GM21825 (cell line): ENCODE measurements at regions not wholly inside any gene's neighbourhood (a gene's known extent, or its start where the extent isn't known, plus 50 kb on each side); places are given as distances from the start of the nearest gene placed in this dataset.

Source experiments
- ATAC-seq: cut with Tn5 transposase; IDR thresholded peaks from one replicate; pipeline ENCODE4 v1.9.1; 2021; ENCODE audit warnings: mild to moderate bottlenecking, moderate library complexity; ENCODE audit not compliant: unreplicated experiment

DNA sequence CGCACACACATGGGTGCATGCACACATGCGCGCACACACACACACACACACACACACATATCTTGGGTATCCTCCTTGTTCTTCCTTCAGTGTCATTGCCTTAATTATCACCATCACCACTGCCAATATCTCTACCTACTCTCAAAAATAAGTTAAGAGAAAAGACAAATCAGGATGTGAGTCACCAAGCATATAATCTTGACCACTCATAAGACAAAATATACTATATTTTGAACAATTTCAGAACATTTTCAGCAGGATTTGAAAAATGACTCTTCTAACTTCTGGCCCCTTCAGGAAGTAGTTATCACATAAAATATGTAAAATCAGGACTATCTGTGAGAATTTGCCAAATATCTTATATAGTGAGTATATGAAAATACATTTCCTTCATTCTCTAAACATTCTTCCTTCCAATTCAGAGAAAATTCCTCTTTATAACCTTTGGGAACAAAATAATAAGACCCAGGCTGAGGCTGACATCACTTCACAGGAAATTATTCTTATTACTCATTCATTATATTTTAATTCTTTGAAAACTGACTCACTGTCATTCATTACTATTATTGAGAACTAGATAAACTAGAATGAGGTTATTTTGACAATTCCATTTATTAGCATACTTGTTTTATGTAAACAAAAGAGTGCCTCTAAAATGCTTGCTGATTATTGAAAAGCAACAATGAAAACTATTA, 772.0 kb upstream of the ACO1 start:
- ATAC-seq = no peak

DNA sequence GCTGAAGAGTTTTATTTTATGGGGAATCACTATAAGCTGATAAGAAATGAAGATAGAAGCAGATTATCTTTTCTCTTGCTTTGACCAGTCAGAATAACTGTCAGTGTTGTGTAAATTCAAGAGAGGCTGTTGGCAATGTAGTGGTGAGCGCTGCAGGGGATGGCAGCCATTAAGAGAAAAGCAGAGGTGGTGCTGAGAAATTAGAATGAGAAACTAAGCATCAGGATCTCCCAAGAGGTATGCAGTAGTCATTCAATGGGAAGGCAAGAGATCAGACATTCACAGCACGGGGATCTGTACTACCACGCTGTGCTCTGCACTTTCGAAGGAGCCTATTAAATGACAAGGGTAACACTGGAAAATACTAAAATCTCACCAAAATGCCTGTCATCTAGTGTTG, 768.5 kb upstream of the ACO1 start:
- ATAC-seq = no peak

DNA sequence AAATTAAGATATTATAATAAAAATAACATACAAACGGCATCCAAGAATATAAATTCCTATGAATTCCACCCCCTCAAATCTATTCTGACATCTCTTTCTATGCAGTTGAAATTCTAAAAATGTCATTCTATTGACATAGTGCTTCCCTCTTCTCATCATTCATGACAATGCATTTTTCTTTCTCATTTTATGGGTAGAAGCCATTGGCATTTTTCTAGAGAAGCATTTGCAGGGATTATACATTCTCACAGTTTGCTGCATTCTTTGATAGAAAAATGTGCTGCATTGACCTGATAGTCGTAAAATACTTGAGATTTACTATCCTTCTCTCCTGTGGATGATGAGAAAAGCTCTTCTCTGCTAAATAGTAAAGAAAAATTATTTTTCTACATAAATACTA, 760.9 kb upstream of the ACO1 start:
- no peak for ATAC-seq

DNA sequence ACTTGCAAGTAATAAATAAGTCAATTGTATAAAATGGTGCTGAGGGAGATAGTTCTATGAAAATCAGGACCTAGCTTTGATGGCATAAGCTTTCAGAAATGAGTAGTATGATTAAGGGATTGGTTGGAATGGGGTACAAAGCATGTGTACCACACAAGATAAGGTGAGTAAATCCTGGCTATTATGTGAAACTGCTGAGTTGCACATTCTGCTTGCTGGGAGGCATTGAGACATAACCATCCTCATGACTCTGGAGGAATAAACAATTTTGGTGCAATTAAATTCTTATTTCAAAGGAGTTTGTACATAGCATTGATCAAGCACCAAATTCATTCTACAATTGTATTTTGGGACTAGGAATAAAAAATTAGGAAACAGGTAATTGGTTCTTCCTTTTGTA, 755.2 kb upstream of the ACO1 start:
- no peak for ATAC-seq

DNA sequence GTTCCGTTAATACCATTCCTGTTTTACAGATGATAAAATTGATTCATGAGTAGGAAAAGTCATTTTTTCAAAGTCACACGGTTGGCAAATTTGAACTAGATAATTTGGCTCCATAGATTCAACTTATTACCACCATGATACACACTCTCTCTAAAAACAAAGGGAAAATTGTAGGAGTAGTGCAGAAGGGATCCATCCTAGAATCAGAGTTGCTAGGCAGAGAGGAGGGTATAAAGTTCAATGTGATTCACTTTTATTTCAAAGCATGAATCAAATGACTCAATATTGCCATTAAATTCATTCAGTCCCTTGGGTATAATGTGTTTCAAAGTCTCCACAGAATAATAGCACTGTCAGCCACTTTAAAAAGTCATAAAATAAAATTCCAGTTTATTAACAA, 747.2 kb upstream of the ACO1 start:
- ATAC-seq = no peak

DNA sequence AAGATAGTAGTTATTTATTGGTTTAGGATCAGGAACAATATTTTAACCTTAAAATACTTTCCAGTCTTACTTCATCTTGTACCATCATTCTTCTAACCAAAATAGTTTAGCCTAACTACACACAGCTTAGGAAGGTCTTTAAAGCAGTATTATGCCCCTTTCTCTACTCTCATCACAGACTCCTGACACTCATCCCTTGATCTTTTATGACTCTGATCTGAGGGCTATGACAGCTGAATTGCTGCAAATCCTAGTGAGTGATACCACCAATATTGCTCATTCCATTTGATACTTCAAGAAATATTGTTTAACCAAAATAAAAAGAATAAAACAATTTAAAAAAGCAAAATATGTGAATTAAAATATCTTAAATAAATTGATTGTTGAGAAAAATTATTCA, 746.6 kb upstream of the ACO1 start:
- ATAC-seq = no peak

DNA sequence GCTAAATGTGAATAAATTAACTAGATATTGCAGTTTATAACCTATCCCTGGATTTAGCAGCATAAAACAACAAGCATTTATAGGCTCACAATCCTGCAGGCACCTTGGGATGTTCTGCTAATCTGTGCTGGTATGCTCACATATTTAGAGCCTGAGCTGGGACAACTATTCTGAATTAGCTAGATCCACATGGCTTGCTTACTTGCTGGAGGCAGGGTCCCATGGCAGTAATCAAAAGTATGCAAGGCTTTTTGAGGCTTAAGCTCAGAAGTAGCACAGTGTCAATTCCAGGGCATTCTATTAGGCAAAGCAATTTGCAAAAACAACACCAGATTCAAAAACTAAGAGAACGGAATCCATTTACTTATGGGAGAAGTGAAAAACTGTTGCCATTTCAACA, 745.0 kb upstream of the ACO1 start:
- ATAC-seq = no peak

DNA sequence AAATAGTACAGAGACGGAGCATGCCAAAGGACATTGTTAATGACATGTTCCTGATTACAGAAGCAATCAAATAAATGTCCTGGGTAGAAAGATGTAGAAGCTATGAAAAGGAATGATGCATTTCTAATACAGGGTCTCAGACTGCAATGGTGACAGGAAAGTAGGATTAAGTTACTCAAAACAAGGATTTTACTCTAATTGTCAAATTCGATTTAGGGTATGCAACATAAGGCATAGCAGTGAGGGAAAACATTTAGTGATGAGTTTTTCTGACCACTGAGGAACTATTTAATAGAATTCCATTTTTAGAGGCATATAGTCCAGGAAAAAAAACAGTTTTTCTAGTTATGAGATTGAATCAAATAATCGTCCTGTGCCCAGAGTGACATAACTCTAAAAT, 715.1 kb upstream of the ACO1 start:
- ATAC-seq = no peak

DNA sequence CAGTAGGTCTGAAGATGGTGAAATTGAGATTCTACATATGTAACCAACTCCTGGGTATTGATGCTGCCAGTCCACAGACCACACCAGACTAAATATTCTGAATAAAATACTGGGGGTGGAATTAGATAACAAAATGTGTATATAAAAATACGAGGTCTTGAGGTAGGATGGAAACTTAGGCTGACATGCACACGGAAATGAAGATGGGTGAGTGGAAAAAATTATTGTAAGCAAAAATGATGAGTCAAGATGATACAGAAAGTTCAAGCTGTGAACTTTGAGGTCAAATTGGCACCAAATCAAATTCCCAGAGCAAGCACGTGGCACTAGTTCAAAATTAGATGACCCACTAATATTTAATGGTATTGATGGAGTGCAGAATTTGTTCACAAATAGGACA, 713.4 kb upstream of the ACO1 start:
- no peak for ATAC-seq

DNA sequence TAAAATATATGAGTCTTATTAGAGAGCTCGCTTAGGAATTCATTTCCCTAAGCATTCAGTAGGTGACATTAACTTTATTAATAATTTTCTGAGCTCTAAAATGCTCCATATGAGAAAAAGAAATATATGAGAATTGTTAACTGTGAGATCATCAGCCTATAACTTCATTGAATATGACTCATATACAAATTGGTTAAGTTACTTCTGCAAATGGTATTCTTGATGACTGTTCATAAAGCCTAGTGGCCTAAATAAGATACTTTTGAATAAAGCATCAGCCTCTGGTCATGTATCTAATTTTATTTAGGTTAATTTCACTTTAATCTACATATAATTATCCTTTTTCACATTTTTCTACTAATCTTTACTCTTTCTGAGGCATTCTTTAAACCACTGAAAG, 710.2 kb upstream of the ACO1 start:
- ATAC-seq = no peak

DNA sequence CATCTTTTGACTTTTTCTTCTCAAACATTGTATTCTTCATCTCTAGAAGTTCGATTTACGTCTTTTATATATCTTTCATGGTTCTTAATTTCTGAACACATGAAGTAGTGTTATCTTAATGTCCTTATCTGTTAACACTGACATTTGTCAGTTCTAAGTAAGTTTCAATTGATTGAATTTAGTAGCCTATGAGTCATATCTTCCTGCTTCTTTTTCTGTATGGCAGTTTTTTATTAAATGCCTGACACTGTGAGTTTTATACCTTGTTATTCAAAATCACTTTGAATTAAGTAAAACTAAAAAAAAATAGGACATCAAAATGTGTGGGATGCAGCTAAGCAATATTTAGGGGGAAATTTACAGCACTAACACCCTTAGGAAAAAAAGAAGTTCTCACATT, 707.0 kb upstream of the ACO1 start:
- no peak for ATAC-seq

DNA sequence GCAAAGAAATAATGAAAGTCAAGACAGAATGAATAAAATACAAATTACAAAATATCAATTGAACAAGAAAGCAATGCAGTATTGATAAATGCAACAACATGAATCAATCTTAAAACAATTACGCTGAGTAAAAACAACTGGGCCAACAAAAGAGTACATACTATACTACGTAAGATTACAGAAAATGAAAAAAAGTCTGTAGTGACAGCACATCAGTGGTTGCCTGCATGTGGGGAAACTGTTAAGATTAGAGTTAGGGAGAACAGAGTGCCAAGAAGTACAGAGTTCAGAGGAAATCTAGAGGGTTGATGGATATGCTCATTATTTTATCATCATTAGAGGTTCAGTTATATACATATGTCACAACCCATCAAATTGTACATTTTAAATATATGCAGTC, 706.6 kb upstream of the ACO1 start:
- no peak for ATAC-seq

DNA sequence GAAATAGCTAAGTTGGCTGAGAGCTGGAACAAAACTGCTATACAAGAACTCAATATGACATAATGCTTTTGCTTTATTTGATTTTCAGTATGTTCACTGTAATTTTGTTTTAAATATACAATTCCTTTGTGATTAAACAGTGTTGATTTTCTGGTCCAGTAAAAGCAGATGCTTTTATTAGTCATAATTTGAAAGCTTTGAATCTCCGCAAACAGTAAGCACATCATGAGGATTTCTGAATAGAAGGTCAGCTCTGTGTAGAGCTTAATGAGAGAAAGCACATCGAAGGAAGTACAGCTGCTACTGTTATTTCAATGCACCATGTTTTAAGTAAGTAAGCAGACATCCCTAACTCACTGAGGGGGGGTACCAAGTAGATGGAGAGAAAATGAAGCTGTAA, 701.3 kb upstream of the ACO1 start:
- ATAC-seq = no peak

DNA sequence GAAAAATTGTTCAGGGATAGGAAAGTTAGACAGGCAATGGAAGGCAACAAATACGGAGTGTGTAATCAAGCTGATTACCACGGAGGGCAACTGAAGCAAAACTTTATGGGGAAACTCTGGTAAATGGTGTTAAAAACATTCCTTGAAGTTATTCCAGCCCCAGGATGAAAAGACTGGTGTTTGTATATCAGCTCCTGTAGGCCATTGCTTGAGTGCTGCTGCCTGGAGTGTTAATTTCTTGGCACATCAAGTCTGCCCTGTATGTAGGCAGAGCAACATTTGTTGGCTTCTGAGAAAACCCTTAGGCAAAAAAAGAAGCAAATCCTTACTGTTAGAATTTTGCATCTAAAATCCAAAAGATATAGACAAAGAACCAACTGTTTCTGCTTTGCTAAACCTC, 686.5 kb upstream of the ACO1 start:
- no peak for ATAC-seq

DNA sequence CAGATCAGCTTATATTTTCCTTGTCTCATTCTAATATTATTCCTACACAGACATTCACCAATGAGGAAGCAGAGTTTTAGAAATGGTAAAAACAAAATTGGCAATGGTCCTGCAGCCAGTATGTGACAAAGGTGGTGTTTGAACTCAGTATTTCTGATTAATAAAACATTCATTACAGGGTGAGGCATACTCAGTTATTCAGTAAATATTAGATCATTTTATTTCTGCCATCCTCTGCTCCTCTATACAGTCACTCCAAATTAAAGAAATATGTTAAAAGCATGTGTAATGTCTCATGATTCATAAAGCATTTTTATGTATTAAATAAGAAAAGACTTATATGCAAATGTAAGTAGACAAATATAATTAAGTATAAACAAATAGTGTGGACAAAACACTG, 684.6 kb upstream of the ACO1 start:
- ATAC-seq = no peak

DNA sequence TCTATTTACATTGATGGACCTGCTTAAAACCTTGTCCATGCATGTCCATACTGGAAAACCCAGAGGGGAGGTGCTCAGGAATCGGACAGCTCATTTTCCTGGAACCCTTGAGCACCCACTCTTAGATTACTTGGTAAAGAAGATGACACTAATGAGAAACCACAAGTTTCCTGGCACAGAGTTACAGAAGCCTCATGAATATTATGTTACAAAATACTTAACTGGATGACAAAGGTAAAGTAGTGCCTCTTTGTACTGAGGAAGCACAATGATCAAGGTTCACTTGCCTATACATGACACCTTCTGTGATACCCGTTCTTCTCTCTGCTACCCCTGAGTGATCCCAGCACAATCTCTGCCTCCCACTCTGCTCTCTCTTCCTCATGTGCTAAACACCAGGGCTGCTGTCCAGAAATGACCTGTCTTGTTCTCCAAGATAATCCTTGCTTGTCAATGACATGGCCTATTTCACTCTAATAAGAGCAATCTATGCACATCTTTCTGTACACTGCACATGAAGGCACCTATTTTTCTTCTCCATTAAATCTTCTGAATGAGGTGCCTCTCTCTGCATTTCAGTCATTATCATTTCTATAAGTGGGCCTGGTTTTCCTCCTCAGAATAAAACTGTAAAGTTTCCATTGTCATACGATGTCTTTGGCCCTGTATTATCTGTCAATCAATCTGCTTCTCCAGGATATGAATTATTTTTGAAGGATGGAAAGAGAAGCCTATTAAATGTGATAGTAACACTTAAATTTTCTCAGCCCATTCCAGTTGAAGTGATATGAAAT, 684.0 kb upstream of the ACO1 start:
- ATAC-seq = no peak

DNA sequence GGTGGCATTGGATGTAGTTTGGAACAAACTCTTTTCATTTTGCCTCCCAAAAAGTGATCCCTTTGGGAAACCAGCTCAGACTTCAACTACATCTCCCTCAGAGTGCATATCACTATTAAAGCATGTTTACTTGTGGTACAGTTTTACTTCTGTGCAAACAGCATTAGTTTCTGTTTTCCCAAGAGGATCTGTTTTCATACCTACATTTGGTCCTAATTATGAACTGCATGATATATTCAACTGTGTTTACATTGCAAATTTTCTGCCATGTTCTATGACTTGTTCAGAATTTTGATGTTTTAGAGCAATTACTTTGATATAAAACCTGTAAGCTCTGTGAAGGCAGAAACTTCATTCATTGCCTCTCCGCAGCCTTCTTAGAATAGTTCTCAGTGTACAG, 681.5 kb upstream of the ACO1 start:
- no peak for ATAC-seq

DNA sequence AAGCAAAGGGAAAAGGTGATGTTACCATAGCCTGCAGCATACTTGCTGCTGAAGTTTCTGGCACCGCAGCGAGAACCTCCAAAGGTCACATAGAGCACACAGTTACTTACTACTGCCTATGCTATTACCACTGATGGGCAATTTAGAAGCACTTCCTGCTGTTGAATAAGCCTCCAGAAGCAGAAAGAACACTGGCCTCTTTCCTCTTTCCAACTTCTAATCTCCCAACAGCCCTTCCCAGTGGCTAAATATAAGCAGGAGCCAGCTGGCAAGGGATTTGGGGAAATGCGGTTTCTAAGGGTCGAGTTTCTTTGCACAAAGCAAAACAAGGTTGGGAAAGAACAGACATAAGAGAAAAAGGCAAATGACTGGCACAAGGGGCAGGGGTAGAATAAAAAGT, 669.2 kb upstream of the ACO1 start:
- no peak for ATAC-seq

DNA sequence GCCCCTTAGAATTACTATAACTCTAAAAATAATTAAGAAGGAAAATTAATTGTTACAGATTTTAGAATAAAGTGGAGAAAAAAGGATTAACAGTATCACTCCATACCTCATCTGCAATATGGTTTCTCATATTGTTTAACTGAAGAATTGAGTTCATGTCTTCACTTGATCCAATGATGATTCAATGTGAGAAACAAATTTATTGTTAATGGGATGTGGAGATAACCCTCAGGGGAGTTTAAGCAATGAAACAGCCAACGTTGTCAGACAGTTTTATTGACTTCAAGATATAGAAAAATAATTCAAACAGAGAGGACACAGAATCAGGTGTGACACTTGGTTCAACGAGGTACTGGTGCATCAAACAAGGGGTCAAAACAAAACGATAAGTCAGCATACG, 665.2 kb upstream of the ACO1 start:
- no peak for ATAC-seq

DNA sequence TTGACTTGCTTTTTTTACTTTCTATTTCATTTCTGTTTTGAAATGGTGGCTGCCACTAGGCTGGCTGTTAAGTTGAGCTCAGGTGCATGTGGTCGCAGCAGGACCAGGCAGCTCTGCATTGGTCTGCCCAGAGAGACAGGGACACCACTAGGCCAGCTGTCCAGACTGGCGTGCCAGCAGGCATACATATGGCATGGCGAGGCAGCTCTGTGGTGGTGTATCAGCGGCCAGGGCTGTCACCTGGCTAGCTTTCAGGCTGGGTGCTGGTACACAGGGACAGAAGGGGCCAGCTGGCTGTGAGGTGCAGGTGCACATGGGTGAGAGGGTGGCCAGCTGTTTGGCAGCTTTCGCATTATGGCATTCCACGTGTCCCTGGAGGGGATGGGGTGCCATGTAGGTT, 654.0 kb upstream of the ACO1 start:
- no peak for ATAC-seq

DNA sequence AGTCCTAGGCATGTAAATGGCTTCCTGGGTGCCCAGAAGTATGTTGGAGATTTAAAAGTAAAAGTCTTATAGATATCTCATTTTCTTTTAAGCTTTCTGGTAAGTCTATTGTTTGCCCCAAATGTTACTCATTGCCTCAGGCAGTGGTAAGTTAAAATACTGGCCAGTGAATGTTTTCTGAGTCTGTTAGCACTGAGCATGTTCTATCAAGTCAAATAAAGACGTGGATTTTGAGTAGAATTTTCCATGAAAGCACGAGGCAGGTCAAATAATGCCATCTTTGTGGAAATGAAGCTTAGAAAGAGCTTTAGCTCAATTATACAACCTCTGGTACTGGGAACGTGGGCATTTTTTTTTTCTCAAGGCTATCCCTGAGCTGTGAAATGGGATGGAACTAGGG, 651.3 kb upstream of the ACO1 start:
- ATAC-seq = no peak

DNA sequence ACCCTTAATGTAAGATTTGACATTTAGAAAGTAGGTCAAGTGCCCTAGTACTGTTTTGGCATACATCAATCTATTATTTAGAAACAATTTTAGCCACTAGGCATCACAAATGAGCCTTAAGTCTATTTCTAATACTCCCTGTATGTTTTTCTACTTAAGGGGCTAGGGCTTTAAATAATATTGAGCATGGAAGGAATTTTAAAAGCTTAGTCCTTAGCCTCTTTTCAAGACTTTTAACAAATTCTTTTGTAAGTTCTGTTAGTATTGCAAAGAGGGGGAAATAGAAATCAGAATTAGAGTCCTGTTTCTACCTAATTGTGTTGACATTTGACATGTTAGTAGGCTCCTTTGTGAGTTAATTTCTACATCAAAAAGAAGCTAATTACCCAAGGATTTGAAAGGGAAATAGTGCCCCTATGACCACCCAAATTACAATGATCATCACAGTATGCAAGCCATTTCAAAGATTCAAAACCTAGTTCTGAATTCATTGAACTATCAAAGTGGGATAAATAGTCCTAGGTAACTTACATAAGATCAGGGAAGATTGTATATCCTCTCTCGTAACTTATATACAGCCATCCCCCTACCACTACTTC, 647.8 kb upstream of the ACO1 start:
- no peak for ATAC-seq
